Fibroblast of gingiva (primary cell): ENCODE measurements at regions not wholly inside any gene's neighbourhood (a gene's known extent, or its start where the extent isn't known, plus 50 kb on each side); places are given as distances from the start of the nearest gene placed in this dataset.

Experiments
- DNase-seq: peaks from one replicate; pipeline ENCODE4 v3.0.0-alpha.2; 2011; ENCODE audit warnings: low read depth

GRCh38 chr17:51555153-51555552, 294.8 kb downstream of the UTP18 start:
- DNase-seq = no peak

GRCh38 chr17:51559778-51560177, 299.4 kb downstream of the UTP18 start:
- no peak for DNase-seq

GRCh38 chr17:51560398-51560797, 300.1 kb downstream of the UTP18 start:
- DNase-seq = no peak

- DNase-seq = no peak
Measured at GRCh38 chr17:51563961-51564360, 303.6 kb downstream of the UTP18 start.

- no peak for DNase-seq
Measured at GRCh38 chr17:51572115-51572514, 311.8 kb downstream of the UTP18 start.
